Keratinocyte (primary cell): ENCODE measurements at regions not wholly inside any gene's neighbourhood (a gene's known extent, or its start where the extent isn't known, plus 50 kb on each side); places are given as distances from the start of the nearest gene placed in this dataset.

Source experiments
- EZH2 ChIP-seq: IDR thresholded peaks from one replicate; pipeline ENCODE4 v1.6.1; 2012; ENCODE audit warnings: inconsistent platforms, mild to moderate bottlenecking, low read length, moderate library complexity
- TF ChIP-seq, protein P1 (sequence below), 3 experiments: IDR thresholded peaks in 1 of 3; conservative IDR thresholded peaks in 1 of 3; optimal IDR thresholded peaks in 1 of 3; 2 replicates in 2 of 3; 3 replicates in 1 of 3; pipeline versions ENCODE3 to v1.5.1; 2011; ENCODE audit warnings: low read length in 3 of 3, mild to moderate bottlenecking in 3 of 3, moderate library complexity in 2 of 3, control low read depth in 1 of 3, inconsistent platforms in 1 of 3; ENCODE audit not compliant: insufficient read depth in 2 of 3; ENCODE audit errors: extremely low read depth in 1 of 3

DNA sequence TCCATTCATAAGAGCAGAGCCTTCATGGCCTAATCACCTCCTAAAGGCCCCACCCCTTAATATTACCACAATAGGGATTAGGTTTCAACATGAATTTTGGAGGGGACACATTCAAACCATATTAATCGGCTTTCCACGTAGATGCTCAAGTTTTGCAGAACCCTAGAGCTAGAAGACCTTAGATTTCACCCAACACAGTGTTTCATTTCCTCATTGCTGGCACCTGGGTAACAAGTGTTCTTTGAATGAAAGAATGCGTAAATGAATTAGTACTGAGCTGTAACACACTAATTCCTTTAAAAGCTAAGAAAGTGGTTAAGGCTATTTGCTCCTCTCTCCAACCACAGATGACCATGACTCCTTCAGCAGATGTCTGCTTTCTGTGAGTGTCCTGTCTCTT, 252.5 kb downstream of the SMAD2 start:
- TF ChIP-seq, protein P1, sequence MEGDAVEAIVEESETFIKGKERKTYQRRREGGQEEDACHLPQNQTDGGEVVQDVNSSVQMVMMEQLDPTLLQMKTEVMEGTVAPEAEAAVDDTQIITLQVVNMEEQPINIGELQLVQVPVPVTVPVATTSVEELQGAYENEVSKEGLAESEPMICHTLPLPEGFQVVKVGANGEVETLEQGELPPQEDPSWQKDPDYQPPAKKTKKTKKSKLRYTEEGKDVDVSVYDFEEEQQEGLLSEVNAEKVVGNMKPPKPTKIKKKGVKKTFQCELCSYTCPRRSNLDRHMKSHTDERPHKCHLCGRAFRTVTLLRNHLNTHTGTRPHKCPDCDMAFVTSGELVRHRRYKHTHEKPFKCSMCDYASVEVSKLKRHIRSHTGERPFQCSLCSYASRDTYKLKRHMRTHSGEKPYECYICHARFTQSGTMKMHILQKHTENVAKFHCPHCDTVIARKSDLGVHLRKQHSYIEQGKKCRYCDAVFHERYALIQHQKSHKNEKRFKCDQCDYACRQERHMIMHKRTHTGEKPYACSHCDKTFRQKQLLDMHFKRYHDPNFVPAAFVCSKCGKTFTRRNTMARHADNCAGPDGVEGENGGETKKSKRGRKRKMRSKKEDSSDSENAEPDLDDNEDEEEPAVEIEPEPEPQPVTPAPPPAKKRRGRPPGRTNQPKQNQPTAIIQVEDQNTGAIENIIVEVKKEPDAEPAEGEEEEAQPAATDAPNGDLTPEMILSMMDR (optimal IDR thresholded peaks at IDR 0.05 in 1 of 3, IDR thresholded peaks at IDR 0.05 in 1 of 3, conservative IDR thresholded peaks at IDR 0.05 in 1 of 3; ENCODE audit: extremely low read depth in 1 of 3, insufficient read depth in 2 of 3, low read length in 3 of 3), result no peak
- no peak for TF ChIP-seq EZH2
